ENCODE measurements at regions not wholly inside any gene's neighbourhood (a gene's known extent, or its start where the extent isn't known, plus 50 kb on each side); places are given as distances from the start of the nearest gene placed in this dataset.
"Not testable (repeated sequence)": the region's sequence is repeated elsewhere in the genome, so short reads cannot be mapped to it uniquely, and the experiment has no call there.

DNA sequence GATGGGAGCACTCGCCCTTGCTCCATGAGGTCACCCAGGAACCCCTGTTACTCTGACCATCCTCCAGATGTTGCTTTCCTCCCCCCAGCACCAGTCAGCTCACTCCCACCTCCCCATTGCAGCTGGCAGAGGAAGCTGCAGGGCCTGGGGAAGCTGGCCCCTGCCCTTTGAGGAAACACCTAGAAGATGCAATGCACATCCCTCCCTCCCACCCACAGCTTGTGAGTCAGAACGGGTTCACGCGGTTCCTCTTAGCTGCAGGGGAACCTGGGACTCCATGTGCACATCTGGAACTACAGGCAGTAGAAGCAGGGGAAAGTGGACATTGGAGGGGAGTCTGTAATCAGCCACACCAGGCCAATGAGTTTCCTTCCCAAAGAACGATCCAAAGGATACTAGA lies 96.9 kb downstream of the KATNIP start:
- Histone ChIP-seq H3K27me3 (ENCODE audit: control insufficient read depth, insufficient read depth, low read length) (no peaks in the 10 kb centered on the region), H3K27ac (ENCODE audit: low read depth, low read length) (no peak overlapping the region), H3K9me3 (ENCODE audit: control insufficient read depth, insufficient read depth, low read length) (no peaks in the 10 kb centered on the region), H3K36me3 (ENCODE audit: control insufficient read depth, insufficient read depth, low read length) (peaks cover 17% of the 10 kb centered on the region), H3K4me1 (ENCODE audit: control insufficient read depth, insufficient read depth, low read length) (no peaks in the 10 kb centered on the region), H3K4me3 (ENCODE audit: low read depth, low read length) (no peak overlapping the region)
- 86% methylated on average over 1 of the region's 5 CpGs for WGBS (ENCODE audit: insufficient coverage)
- no peak for DNase-seq (ENCODE audit: low read depth in 4 of 6, low spot score in 6 of 6)

DNA sequence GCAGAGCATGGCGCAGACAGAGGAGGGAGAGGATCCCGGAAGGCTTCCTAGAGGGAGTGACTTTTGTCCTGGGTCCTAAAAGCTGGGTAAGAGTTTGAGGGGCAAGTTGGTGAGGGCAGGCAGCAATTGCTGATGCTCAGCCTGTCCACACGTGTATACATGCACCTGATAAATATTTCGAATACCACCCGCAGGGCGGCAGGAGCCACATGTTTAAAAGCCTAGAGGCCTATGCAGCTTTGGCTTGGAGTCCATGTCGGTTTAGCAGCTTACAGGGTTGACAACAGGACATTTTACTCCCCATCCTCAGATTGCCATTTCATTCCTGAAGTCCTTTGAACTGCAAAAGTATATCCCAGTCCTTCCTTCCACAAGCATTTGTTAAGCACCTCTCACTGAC lies 99.1 kb downstream of the KATNIP start:
- WGBS (ENCODE audit: insufficient coverage), result 91% methylated on average over 7 of the region's 7 CpGs
- Histone ChIP-seq H3K4me3 (ENCODE audit: low read depth, low read length) (no peak overlapping the region), H3K27me3 (ENCODE audit: control insufficient read depth, insufficient read depth, low read length) (no peaks in the 10 kb centered on the region), H3K9me3 (ENCODE audit: control insufficient read depth, insufficient read depth, low read length) (no peaks in the 10 kb centered on the region), H3K36me3 (ENCODE audit: control insufficient read depth, insufficient read depth, low read length) (peaks cover 16% of the 10 kb centered on the region), H3K27ac (ENCODE audit: low read depth, low read length) (no peak overlapping the region), H3K4me1 (ENCODE audit: control insufficient read depth, insufficient read depth, low read length) (no peaks in the 10 kb centered on the region)
- DNase-seq (ENCODE audit: low read depth in 4 of 6, low spot score in 6 of 6), result no peak

- Histone ChIP-seq H3K27ac (ENCODE audit: low read depth, low read length) (no peak overlapping the region), H3K27me3 (ENCODE audit: control insufficient read depth, insufficient read depth, low read length) (no peaks in the 10 kb centered on the region), H3K4me3 (ENCODE audit: low read depth, low read length) (no peak overlapping the region), H3K4me1 (ENCODE audit: control insufficient read depth, insufficient read depth, low read length) (no peaks in the 10 kb centered on the region), H3K36me3 (ENCODE audit: control insufficient read depth, insufficient read depth, low read length) (peaks cover 12% of the 10 kb centered on the region), H3K9me3 (ENCODE audit: control insufficient read depth, insufficient read depth, low read length) (no peaks in the 10 kb centered on the region)
- no peak for DNase-seq (ENCODE audit: low read depth in 4 of 6, low spot score in 6 of 6)
- WGBS (ENCODE audit: insufficient coverage), result 90% methylated on average over 11 of the region's 11 CpGs
These were observed 100.2 kb downstream of the KATNIP start for GRCh38 chr16:27650073-27650701.

DNA sequence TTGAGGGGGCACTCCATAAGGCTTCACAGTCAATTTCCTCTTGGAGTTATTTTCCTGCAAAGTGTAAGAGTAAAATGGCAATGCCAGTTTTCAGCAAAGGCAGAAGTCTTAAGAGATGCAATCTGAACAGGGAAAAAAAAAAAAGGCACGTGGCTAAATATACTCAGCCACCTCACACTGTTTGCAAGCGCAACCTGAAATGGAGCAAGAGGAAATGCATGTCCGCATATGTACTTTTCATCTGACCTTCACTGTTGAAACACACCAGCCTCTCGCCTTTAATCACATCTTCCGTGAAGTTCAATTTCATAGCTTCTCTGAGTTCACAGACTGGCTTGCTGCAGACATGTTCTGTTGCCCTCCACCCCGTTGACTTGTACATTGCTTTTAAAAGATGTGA lies 101.4 kb downstream of the KATNIP start:
- no peaks in the 10 kb centered on the region for H3K27me3 ChIP-seq (ENCODE audit: control insufficient read depth, insufficient read depth, low read length)
- peaks cover 12% of the 10 kb centered on the region for H3K36me3 ChIP-seq (ENCODE audit: control insufficient read depth, insufficient read depth, low read length)
- peaks cover under 1% of the 10 kb centered on the region for H3K9me3 ChIP-seq (ENCODE audit: control insufficient read depth, insufficient read depth, low read length)
- WGBS (ENCODE audit: insufficient coverage), result 91% methylated on average over 4 of the region's 6 CpGs
- H3K27ac ChIP-seq (ENCODE audit: low read depth, low read length), result no peak overlapping the region
- H3K4me3 ChIP-seq (ENCODE audit: low read depth, low read length), result no peak overlapping the region
- no peaks in the 10 kb centered on the region for H3K4me1 ChIP-seq (ENCODE audit: control insufficient read depth, insufficient read depth, low read length)
- no peak for DNase-seq (ENCODE audit: low read depth in 4 of 6, low spot score in 6 of 6)

DNA sequence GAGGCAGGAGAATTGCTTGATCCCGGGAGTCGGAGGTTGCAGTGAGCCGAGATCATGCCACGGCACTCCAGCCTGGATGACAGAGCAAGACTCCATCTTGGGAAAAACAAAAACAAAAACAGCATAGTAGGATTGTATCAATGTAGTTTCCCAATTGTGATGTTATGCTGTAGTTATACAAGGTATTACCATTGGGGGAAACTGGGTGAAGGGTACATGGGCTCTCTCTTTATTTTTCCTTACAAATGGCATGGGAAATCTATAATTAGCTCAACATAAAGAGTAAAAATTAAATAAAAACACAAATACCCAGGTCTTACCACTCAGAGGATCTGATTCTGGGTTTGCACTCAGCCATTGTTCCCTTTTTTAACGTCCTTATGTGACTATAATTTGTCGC lies 107.9 kb downstream of the KATNIP start:
- Histone ChIP-seq H3K27me3 (ENCODE audit: control insufficient read depth, insufficient read depth, low read length) (no peaks in the 10 kb centered on the region), H3K9me3 (ENCODE audit: control insufficient read depth, insufficient read depth, low read length) (peaks cover 2% of the 10 kb centered on the region), H3K27ac (ENCODE audit: low read depth, low read length) (no peak overlapping the region), H3K4me1 (ENCODE audit: control insufficient read depth, insufficient read depth, low read length) (no peaks in the 10 kb centered on the region), H3K4me3 (ENCODE audit: low read depth, low read length) (no peak overlapping the region), H3K36me3 (ENCODE audit: control insufficient read depth, insufficient read depth, low read length) (no peaks in the 10 kb centered on the region)
- 100% methylated on average over 4 of the region's 6 CpGs for WGBS (ENCODE audit: insufficient coverage)
- DNase-seq (ENCODE audit: low read depth in 4 of 6, low spot score in 6 of 6), result no peak

DNA sequence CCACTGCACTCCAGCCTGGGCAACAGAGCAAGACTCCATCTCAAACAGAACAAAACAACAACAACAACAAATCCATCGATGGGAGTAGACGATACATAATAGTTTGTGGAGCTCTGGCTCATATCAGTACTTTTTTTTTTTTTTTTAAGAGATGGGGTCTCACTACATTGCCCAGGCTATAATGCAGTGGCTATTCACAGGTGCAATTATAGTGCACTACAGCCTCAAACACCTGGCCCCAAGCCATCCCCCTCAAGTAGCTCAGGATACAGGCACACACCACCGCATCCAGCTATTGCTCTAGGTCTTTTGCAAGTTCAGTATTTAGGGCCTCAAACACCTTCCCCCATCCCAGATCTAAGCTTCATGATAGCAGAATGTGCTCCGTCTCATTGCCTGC lies 110.6 kb downstream of the KATNIP start:
- 100% methylated on average over 1 of the region's 4 CpGs for WGBS (ENCODE audit: insufficient coverage)
- Histone ChIP-seq H3K4me3 (ENCODE audit: low read depth, low read length) (no peak overlapping the region), H3K27me3 (ENCODE audit: control insufficient read depth, insufficient read depth, low read length) (no peaks in the 10 kb centered on the region), H3K36me3 (ENCODE audit: control insufficient read depth, insufficient read depth, low read length) (peaks cover 2% of the 10 kb centered on the region), H3K9me3 (ENCODE audit: control insufficient read depth, insufficient read depth, low read length) (peaks cover 2% of the 10 kb centered on the region), H3K27ac (ENCODE audit: low read depth, low read length) (no peak overlapping the region), H3K4me1 (ENCODE audit: control insufficient read depth, insufficient read depth, low read length) (no peaks in the 10 kb centered on the region)
- no peak for DNase-seq (ENCODE audit: low read depth in 4 of 6, low spot score in 6 of 6)

- H3K27ac ChIP-seq (ENCODE audit: low read depth, low read length); H3K4me1 ChIP-seq (ENCODE audit: control insufficient read depth, insufficient read depth, low read length); H3K4me3 ChIP-seq (ENCODE audit: low read depth, low read length); H3K27me3 ChIP-seq (ENCODE audit: control insufficient read depth, insufficient read depth, low read length); H3K9me3 ChIP-seq (ENCODE audit: control insufficient read depth, insufficient read depth, low read length); DNase-seq (ENCODE audit: low read depth in 4 of 6, low spot score in 6 of 6); H3K36me3 ChIP-seq (ENCODE audit: control insufficient read depth, insufficient read depth, low read length): not testable (repeated sequence)
- WGBS (ENCODE audit: insufficient coverage), result 100% methylated on average over 3 of the region's 7 CpGs
These were observed 113.3 kb downstream of the KATNIP start for GRCh38 chr16:27663235-27663634.

DNA sequence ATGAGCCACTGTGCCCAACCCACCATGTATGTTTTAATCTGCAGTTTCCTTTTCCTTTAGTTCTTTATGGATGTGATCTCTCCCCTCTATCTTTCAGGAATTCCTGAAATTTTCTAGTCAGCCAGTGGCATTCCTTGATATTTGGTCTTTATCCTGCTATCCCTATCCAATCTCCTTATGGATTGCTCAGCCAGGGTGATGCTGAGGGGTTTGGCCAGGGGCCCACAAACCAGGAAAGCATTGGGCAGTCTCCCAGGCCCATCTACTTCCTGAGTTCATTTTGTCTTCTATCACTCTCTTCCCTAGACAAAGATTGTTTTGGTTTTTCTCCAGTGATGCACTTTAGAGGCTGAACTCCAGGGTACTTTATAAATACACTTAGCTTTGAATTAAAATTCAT lies 115.9 kb downstream of the KATNIP start:
- H3K36me3 ChIP-seq (ENCODE audit: control insufficient read depth, insufficient read depth, low read length), result peaks cover 4% of the 10 kb centered on the region
- H3K27me3 ChIP-seq (ENCODE audit: control insufficient read depth, insufficient read depth, low read length), result no peaks in the 10 kb centered on the region
- no peak overlapping the region for H3K27ac ChIP-seq (ENCODE audit: low read depth, low read length)
- DNase-seq (ENCODE audit: low read depth in 4 of 6, low spot score in 6 of 6), result peak in 1 of 6 donors; percentile 4
- no peak overlapping the region for H3K4me3 ChIP-seq (ENCODE audit: low read depth, low read length)
- H3K4me1 ChIP-seq (ENCODE audit: control insufficient read depth, insufficient read depth, low read length), result no peaks in the 10 kb centered on the region
- H3K9me3 ChIP-seq (ENCODE audit: control insufficient read depth, insufficient read depth, low read length), result no peaks in the 10 kb centered on the region

GRCh38 chr16:27670071-27670810 lies 120.3 kb downstream of the KATNIP start:
- no peaks in the 10 kb centered on the region for H3K27me3 ChIP-seq (ENCODE audit: control insufficient read depth, insufficient read depth, low read length)
- H3K4me1 ChIP-seq (ENCODE audit: control insufficient read depth, insufficient read depth, low read length), result no peaks in the 10 kb centered on the region
- no peak overlapping the region for H3K27ac ChIP-seq (ENCODE audit: low read depth, low read length)
- H3K9me3 ChIP-seq (ENCODE audit: control insufficient read depth, insufficient read depth, low read length), result no peaks in the 10 kb centered on the region
- H3K4me3 ChIP-seq (ENCODE audit: low read depth, low read length), result no peak overlapping the region
- H3K36me3 ChIP-seq (ENCODE audit: control insufficient read depth, insufficient read depth, low read length), result peaks cover 3% of the 10 kb centered on the region
- peak in 2 of 6 donors; percentile 31 to 54 for DNase-seq (ENCODE audit: low read depth in 4 of 6, low spot score in 6 of 6)
- 8% methylated on average over 2 of the region's 8 CpGs for WGBS (ENCODE audit: insufficient coverage)

DNA sequence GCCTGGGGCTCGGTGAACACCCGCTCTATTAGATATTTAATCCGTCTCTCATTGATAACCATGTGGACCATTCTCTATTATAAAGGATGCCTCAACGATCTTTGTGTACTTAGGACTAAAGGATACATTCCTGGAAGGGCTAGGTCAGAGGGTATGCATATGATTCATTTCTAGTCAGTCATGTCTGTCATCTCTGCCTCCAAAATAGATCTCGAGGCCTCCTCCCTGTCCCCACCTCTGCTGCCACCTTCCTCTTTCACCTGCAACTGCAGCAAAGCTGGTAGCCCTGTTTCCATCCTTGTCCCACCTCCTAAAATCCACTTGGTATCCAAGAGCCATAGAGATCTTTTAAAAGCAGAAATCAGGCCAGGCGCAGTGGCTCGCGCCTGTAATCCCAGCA lies 121.5 kb downstream of the KATNIP start:
- H3K4me3 ChIP-seq (ENCODE audit: low read depth, low read length), result no peak overlapping the region
- H3K27ac ChIP-seq (ENCODE audit: low read depth, low read length), result no peak overlapping the region
- WGBS (ENCODE audit: insufficient coverage), result 93% methylated on average over 3 of the region's 8 CpGs
- no peaks in the 10 kb centered on the region for H3K36me3 ChIP-seq (ENCODE audit: control insufficient read depth, insufficient read depth, low read length)
- DNase-seq (ENCODE audit: low read depth in 4 of 6, low spot score in 6 of 6), result no peak
- no peaks in the 10 kb centered on the region for H3K4me1 ChIP-seq (ENCODE audit: control insufficient read depth, insufficient read depth, low read length)
- H3K27me3 ChIP-seq (ENCODE audit: control insufficient read depth, insufficient read depth, low read length), result no peaks in the 10 kb centered on the region
- no peaks in the 10 kb centered on the region for H3K9me3 ChIP-seq (ENCODE audit: control insufficient read depth, insufficient read depth, low read length)
